Ectodermal cell (in vitro differentiated cells): ENCODE measurements at regions not wholly inside any gene's neighbourhood (a gene's known extent, or its start where the extent isn't known, plus 50 kb on each side); places are given as distances from the start of the nearest gene placed in this dataset.

ENCODE experiments used
- H3K27ac ChIP-seq: 2 replicates; pipeline ENCODE4 v1.7.0; 2013; ENCODE audit warnings: mild to moderate bottlenecking, low read depth, low read length; ENCODE audit not compliant: insufficient read depth, poor library complexity, severe bottlenecking
- H3K27me3 ChIP-seq: 2 replicates; pipeline ENCODE4 v1.7.0; 2013; ENCODE audit warnings: mild to moderate bottlenecking, low read length; ENCODE audit not compliant: insufficient read depth, control insufficient read depth, poor library complexity, severe bottlenecking
- H3K36me3 ChIP-seq: one replicate; pipeline ENCODE4 v1.7.0; 2013; ENCODE audit warnings: low read length; ENCODE audit not compliant: control insufficient read depth, insufficient read depth
- H3K4me1 ChIP-seq: one replicate; pipeline ENCODE4 v1.7.0; 2013; ENCODE audit warnings: low read length; ENCODE audit not compliant: control insufficient read depth, insufficient read depth
- H3K4me3 ChIP-seq: 2 replicates; pipeline ENCODE4 v1.7.0; 2013; ENCODE audit warnings: low read depth, low read length, control low read depth; ENCODE audit not compliant: insufficient read depth
- H3K9me3 ChIP-seq: 2 replicates; pipeline ENCODE4 v1.7.0; 2013; ENCODE audit warnings: mild to moderate bottlenecking, low read length, moderate library complexity; ENCODE audit not compliant: control insufficient read depth
- WGBS, 2 experiments: methylation state at CpG; one replicate each; pipeline ENCODE4 v1.1.7; 2013; ENCODE audit warnings: missing lambda C conversion rate in 2 of 2; 5-methylcytosine and 5-hydroxymethylcytosine counted together

DNA sequence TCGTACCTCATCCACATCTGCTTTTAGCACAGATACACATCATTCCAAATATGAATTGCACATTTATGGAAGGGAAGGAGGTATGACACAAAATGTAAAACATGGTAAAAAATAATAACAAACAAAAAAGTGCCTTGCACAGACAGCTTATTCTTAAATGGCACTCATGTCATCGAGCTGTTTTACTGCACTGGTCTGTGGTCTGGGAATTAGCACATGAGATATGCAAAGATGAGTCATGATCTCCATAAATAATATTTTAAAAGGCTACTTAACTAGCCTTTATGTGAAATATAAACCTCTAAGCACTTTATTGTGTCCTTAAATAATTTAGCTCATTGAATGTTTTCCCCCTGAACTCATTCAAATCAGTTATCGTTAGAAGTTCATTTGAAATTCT lies 142.2 kb upstream of the ZNF385D start:
- no peaks in the 10 kb centered on the region for H3K27me3 ChIP-seq
- H3K4me1 ChIP-seq = no peaks in the 10 kb centered on the region
- no peak overlapping the region for H3K27ac ChIP-seq
- WGBS, 2 experiments = 50 to 86% methylated on average over 1 to 2 of the region's 3 CpGs
- no peak overlapping the region for H3K4me3 ChIP-seq
- H3K9me3 ChIP-seq = no peaks in the 10 kb centered on the region
- H3K36me3 ChIP-seq = no peaks in the 10 kb centered on the region

DNA sequence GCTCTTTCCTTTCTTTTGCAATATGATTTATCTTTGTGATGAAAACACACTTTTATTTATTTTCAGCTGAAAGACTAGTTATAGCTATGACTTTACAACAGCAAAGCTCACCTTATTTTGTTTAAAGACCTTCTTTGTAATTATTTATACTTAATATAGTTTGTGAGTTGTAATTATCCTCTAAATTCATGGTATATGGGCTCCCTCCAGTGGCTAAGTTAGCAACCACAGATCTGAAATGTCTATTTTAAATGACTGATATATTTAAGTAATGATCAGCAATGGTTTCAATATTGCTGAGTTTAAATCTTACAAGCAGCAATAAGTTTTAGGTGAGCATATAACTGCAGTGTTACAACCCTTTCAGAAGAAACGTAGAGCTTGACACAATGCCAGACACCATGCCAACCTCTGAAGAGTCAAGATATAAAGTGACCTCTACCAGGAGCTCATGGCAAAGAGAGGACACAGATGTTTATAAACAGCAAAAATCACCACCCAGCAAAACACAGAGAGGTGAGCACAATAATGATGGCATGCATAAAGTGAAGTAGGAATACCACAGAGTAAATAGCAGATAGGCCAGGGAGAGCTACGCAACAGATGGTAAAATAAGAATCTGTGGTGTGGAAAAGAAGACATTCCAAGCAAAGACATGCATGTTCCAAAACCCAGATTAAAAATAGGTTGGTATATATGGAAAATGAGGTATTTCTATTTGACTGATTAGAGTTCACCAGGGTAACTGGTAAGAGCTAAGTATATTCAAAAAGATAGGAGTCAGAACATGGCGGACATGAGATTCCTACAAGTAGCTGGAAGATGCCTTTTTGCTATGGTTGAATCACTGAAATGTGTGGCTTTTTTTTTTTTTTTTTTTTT lies 143.7 kb upstream of the ZNF385D start:
- Histone ChIP-seq H3K9me3 (no peaks in the 10 kb centered on the region), H3K4me3 (no peak overlapping the region), H3K27me3 (no peaks in the 10 kb centered on the region), H3K4me1 (no peaks in the 10 kb centered on the region), H3K27ac (no peak overlapping the region), H3K36me3 (no peaks in the 10 kb centered on the region)
- WGBS, 2 experiments = 91 to 92% methylated on average over 3 of the region's 3 CpGs

DNA sequence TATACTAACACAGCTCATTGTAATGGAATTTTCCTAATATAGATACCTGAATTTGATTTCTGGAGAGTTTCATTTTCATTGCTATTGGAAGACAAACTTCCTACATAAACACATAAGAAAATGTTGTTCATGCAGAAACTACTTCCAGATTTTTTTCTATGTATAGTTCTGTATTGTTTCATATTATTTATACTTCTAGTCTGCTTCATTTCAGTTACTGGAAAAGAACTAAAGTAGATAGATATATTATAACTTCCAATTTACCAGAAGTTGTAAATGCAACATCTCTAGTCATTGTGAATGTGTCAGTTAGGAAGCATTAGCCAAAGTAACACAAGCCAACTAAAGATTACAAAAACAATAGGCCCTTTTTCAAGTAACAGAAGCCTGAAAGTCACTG lies 147.3 kb upstream of the ZNF385D start:
- Histone ChIP-seq H3K36me3 (no peaks in the 10 kb centered on the region), H3K27ac (no peak overlapping the region)

DNA sequence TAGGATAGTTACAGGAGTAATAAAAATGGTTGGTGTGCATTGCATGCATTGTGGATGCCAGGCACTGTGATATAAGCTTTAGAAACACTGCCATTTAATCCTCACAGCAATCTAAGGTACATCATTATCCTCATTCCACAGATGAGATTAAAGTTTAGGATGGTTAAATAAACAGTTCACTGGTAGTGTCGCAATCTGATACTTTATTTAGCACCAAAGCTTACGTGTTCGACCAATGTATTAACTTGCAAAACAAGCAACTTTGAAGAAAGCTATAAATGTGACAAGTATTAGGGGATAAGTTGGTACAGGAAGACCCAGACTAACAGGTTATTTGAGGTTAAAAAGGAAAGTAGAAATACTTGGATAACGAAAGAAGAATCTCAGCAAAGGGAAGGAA lies 150.5 kb upstream of the ZNF385D start:
- Histone ChIP-seq H3K27me3 (no peaks in the 10 kb centered on the region), H3K9me3 (no peaks in the 10 kb centered on the region), H3K36me3 (no peaks in the 10 kb centered on the region), H3K27ac (no peak overlapping the region), H3K4me3 (no peak overlapping the region), H3K4me1 (no peaks in the 10 kb centered on the region)
- 94 to 97% methylated on average over 4 of the region's 4 CpGs for WGBS, 2 experiments

More for the DNA sequence above, 147.3 kb upstream of the ZNF385D start:
- Histone ChIP-seq H3K27me3 (no peaks in the 10 kb centered on the region), H3K9me3 (no peaks in the 10 kb centered on the region), H3K4me3 (no peak overlapping the region), H3K4me1 (no peaks in the 10 kb centered on the region)

DNA sequence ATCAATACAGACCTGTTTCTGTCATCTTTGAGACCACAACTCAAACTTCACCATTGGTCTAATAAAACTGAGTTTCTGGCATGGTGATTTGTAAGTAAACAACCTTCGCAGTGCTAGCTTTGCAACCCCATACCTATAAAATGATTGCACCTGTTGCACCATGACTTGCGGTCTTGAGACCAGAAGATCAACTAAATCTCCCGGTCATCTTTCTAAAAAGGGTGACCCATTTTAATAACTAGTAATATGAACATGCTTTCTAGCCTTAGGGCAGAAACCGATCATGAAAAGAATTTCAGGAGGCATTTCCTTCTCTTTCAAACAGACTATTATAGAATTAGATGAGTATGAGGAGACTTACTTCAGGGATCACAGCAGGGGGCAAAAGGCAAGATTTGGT lies 151.9 kb upstream of the ZNF385D start:
- H3K27ac ChIP-seq = no peak overlapping the region
- no peaks in the 10 kb centered on the region for H3K4me1 ChIP-seq
- 96 to 97% methylated on average over 3 to 4 of the region's 4 CpGs for WGBS, 2 experiments
- H3K9me3 ChIP-seq = no peaks in the 10 kb centered on the region
- no peak overlapping the region for H3K4me3 ChIP-seq
- no peaks in the 10 kb centered on the region for H3K27me3 ChIP-seq
- no peaks in the 10 kb centered on the region for H3K36me3 ChIP-seq

DNA sequence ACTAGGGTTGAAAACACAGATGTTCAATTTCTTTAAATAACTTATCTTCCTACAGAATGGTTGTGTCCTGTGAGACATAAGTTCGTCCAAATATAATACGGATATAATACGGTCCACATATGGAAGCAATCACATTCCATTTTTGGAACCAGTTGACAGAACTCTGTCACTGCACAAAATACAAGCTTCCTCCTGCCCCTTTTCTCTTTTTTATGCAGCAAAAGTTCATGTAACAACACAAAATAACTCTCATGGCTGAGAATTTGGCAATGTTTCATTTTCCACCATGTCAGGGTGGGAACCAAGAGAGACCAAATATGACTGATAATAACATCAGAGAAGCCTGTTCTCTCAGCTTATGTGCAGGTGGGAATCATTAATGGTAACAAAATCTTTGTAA lies 158.1 kb upstream of the ZNF385D start:
- H3K27ac ChIP-seq = no peak overlapping the region
- H3K4me3 ChIP-seq = no peak overlapping the region
- H3K9me3 ChIP-seq = no peaks in the 10 kb centered on the region
- 95 to 98% methylated on average over 3 of the region's 3 CpGs for WGBS, 2 experiments
- H3K4me1 ChIP-seq = no peaks in the 10 kb centered on the region
- H3K36me3 ChIP-seq = no peaks in the 10 kb centered on the region
- H3K27me3 ChIP-seq = no peaks in the 10 kb centered on the region

- no peaks in the 10 kb centered on the region for H3K27me3 ChIP-seq
- H3K36me3 ChIP-seq = no peaks in the 10 kb centered on the region
- no peak overlapping the region for H3K4me3 ChIP-seq
- 80 to 100% methylated on average over 1 of the region's 1 CpG for WGBS, 2 experiments
- H3K4me1 ChIP-seq = no peaks in the 10 kb centered on the region
- H3K9me3 ChIP-seq = no peaks in the 10 kb centered on the region
- no peak overlapping the region for H3K27ac ChIP-seq
Measured at GRCh38 chr3:21912711-21913110, 161.7 kb upstream of the ZNF385D start.

- no peaks in the 10 kb centered on the region for H3K4me1 ChIP-seq
- H3K36me3 ChIP-seq = no peaks in the 10 kb centered on the region
- no peak overlapping the region for H3K27ac ChIP-seq
- H3K9me3 ChIP-seq = no peaks in the 10 kb centered on the region
- no peaks in the 10 kb centered on the region for H3K27me3 ChIP-seq
- H3K4me3 ChIP-seq = no peak overlapping the region
Measured at GRCh38 chr3:21913791-21914190, 162.8 kb upstream of the ZNF385D start.

GRCh38 chr3:21914451-21914850 lies 163.4 kb upstream of the ZNF385D start:
- no CpG with 5 or more reads among the region's 2 CpGs for whole genome bisulfite sequencing, 2 experiments
- Histone ChIP-seq H3K4me1 (no peaks in the 10 kb centered on the region), H3K9me3 (no peaks in the 10 kb centered on the region), H3K4me3 (no peak overlapping the region), H3K27ac (no peak overlapping the region), H3K36me3 (no peaks in the 10 kb centered on the region), H3K27me3 (no peaks in the 10 kb centered on the region)

DNA sequence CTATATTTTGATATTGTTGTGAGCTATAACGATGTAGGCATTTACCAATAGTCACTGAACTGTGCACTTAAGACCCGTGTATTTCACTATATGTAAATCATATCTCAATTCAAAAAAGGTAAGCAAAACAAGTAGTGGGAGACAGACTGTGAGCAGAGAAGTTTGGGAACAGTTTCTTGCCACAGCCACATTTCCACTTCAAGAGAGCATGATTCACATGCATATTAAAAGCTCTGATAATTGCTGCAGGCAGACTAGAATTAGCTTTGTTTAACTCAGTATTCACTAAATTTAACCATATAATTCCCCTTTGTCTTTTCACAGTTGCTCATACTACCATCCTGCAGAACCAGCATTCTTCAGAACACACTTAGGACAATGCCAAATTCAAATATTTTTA lies 168.4 kb upstream of the ZNF385D start:
- Histone ChIP-seq H3K27ac (no peak overlapping the region), H3K36me3 (no peaks in the 10 kb centered on the region), H3K4me3 (no peak overlapping the region), H3K4me1 (no peaks in the 10 kb centered on the region), H3K27me3 (no peaks in the 10 kb centered on the region), H3K9me3 (no peaks in the 10 kb centered on the region)
- 63 to 80% methylated on average over 1 of the region's 2 CpGs for WGBS, 2 experiments
